C4-2B (cell line): ENCODE measurements at regions not wholly inside any gene's neighbourhood (a gene's known extent, or its start where the extent isn't known, plus 50 kb on each side); places are given as distances from the start of the nearest gene placed in this dataset.

Experiments
- H3K27ac ChIP-seq: fragments of 450-650 bp; 2 replicates; pipeline ENCODE4 v1.5.1; 2017
- ZFX ChIP-seq: fragments of 450-650 bp; IDR thresholded peaks from 2 replicates; pipeline ENCODE4 v1.6.1; 2017
- TF ChIP-seq, protein P1 (sequence below): fragments of 450-650 bp; conservative IDR thresholded peaks from 2 replicates; pipeline ENCODE4 v1.5.1; 2017; ENCODE audit warnings: mild to moderate bottlenecking

DNA sequence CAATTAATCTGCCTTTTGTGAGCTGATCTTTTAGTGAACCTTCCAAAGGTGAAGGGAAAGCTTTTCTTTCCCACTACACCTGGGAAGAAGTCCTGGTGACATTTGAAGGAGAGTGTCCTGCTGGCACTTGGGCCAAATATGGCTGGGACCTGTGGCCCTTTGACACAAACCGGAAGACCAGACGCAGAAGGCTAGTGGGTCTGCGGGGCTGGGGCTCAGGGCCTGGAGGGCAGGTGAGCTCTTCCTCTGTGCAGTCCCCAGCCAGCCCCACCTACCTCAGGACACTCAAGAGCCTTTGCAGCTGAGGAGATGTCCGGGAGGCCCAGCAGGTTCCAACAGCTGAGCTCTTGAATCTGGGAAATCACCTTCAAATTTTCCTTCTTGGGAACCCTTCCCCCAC lies 138.0 kb upstream of the THY1 start:
- TF ChIP-seq ZFX, result no peak
- TF ChIP-seq, protein P1, sequence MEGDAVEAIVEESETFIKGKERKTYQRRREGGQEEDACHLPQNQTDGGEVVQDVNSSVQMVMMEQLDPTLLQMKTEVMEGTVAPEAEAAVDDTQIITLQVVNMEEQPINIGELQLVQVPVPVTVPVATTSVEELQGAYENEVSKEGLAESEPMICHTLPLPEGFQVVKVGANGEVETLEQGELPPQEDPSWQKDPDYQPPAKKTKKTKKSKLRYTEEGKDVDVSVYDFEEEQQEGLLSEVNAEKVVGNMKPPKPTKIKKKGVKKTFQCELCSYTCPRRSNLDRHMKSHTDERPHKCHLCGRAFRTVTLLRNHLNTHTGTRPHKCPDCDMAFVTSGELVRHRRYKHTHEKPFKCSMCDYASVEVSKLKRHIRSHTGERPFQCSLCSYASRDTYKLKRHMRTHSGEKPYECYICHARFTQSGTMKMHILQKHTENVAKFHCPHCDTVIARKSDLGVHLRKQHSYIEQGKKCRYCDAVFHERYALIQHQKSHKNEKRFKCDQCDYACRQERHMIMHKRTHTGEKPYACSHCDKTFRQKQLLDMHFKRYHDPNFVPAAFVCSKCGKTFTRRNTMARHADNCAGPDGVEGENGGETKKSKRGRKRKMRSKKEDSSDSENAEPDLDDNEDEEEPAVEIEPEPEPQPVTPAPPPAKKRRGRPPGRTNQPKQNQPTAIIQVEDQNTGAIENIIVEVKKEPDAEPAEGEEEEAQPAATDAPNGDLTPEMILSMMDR, result no peak
- no peak overlapping the region for H3K27ac ChIP-seq

DNA sequence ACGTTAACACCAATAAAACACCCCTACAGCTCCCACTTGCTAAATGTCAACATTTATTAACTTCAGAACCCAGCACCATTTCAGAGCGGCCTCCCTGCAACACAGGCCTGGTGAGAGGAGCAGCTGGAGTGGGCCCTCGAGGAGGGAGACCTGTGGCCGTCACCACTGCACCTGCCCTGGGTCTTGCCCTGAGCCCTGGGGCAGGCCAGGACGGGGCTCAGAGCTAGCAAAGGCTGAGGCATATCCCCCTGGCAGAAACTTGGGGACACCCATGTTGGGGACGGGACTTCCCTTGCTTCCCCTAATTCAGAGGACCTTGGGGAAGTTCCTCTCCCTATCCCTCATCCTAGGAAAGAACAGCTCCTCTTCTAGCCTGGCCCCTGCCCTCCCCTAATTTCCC lies 137.3 kb upstream of the THY1 start:
- TF ChIP-seq ZFX, result no peak
- TF ChIP-seq, protein P1, result no peak
- no peak overlapping the region for H3K27ac ChIP-seq

DNA sequence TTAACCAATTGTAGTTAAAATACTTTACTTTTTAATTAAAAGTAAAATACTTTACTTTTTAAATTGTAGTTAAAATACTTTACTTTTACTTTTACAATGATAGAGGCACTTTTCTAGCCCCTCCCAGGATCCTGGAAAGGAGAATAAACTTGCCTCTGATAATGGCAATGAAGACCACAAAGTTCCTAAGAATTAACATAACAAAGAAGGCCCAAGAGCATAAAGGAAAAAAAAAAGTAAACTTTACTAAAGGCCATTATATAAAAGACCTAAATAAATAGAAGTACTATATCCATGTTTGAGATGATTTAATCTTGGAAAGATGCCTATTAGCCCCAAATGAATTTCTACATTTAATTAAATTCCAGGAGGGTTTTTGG lies 129.1 kb upstream of the THY1 start:
- no peak overlapping the region for H3K27ac ChIP-seq
- no peak for TF ChIP-seq ZFX
- TF ChIP-seq, protein P1, result no peak

DNA sequence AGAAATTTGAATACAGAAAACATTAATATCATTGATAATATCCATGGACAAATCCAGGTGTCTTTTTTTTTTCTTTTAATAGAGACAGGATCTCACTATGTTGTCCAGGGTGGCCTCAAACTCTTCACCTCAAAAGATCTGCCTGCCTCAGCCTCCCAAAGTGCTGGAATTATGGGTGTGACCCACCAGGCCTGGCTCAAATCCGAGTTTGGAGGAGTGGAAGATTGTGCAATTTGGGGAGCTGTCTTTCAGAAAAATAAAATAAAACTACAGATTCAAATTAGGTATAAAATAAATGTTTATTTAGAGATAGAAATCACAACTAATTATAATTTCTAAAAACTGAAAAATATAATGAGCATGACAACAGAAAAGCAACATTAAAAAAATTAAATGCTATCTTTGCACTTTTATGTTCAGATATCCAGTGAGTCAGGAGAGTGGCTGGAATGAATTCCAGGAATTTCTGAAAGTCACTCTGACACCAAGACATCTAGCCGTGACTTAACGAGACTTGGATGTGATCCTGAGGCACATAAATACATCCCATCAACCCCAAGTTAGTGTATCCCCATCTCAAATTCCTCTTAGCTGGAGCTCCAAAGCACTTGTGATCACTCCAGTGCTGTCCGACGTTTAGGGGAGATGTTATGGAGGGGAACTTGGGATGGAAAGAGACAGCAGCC lies 128.6 kb upstream of the THY1 start:
- H3K27ac ChIP-seq, result no peak overlapping the region
- TF ChIP-seq, protein P1, result no peak
- TF ChIP-seq ZFX, result no peak

DNA sequence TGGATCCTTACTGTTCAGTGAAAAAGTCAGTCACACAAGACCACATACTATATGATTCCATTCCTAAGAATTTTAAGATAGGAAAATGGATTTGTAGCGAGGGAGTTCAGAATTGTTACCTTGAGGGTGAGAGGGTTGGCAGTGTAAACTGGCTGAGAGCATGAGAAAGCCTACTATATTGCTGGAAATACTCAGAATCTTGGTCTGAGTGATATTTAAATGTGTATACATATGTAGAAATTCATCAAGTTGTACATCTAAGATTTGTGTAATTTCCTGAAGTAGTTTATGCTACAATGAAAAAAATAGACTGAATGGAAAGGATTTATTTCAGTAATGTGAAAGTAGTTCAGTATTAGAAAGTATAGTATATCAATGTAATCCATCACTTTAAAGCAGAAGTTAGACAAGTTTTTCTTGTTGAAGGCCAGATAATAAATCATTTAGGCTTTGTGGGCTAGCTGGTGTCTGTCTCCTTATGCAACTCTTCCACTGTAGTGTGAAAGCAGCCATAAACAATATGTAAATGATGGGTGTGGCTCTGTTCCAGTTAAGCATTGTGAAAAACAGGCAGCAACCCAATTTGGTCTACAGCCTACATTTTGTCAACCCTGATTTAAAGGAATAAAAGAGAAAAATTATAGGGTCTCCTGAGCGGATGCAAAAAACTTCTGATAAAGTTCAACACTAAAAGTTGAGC lies 127.2 kb upstream of the THY1 start:
- H3K27ac ChIP-seq, result no peak overlapping the region
- TF ChIP-seq ZFX, result no peak

DNA sequence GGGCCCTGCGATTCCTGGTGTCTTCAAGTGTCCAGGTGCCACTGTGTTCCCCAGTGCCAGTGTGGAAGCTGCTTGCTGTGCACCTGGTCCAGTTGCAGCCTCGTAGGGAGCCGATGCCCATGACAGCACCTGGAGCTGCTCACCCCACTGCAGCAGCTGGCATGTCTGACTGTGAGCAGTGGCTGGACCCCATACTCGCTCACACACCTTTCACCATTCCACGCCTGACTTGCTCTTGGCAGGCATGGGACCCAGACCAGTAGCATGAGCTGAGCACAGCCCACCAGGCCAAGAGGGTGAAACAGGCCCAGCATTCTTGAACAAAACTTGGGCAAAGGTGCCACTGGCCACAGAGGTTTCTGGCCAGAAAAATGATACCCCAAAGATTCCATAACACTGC lies 124.5 kb upstream of the THY1 start:
- TF ChIP-seq ZFX, result no peak
- TF ChIP-seq, protein P1, result no peak
- H3K27ac ChIP-seq, result no peak overlapping the region

DNA sequence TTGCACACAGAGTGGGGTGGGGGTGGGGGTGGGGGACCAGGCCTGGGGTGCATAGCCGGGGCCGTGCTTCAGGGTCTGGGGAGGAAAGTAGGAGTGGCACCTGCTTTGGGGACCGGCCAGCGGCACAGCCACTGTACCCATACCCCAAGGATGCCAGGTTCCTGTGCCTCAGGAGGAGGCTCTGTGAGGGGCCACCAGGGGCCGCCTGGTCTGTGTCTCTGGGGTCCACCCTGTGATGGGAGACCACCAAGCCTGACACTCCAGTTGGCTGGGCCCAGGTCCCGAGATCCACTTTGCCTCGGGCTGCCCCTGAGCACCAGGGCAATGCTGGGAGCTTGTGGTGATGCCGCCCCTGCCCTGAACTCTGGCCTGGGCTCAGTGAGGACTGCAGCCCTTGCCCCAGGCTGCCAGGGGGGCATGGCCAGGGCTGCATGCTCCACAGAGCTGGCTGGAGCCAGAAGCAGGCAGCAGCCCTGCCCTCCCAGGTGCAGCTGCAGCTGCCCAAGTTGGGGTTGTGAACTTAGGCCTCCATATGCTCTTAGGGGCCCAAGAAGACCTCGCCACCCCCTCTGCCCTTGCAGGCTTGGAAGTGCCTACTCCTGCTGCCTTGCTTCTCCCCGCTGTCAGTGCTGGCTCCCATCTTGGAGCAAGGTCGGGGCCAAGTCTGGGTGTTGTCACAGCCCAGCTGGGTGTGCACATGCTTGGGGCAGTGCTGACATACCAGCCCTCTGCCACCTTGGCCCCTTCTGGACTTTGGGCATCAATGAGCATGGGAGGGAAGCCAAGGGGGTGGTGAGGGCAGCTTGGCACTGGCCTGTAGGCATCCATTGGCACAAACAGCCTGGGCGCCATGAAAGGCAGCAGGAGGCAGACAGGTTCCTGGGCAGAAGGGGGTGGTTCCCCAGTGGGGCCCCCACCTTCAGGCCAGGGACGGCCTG lies 123.3 kb upstream of the THY1 start:
- no peak for TF ChIP-seq ZFX
- TF ChIP-seq, protein P1, result no peak

More for the DNA sequence above, 123.3 kb upstream of the THY1 start:
- H3K27ac ChIP-seq, result no peak overlapping the region
